ENCODE measurements at regions not wholly inside any gene's neighbourhood (a gene's known extent, or its start where the extent isn't known, plus 50 kb on each side); places are given as distances from the start of the nearest gene placed in this dataset.
A peak's percentile ranks its signal among the peaks of the same experiment; 100 is the strongest.

GRCh38 chr6:164414695-164415094 is 894.7 kb downstream of the C6orf118 start:
- no peak for DNase-seq (ENCODE audit: low spot score)

GRCh38 chr6:164412566-164412965 is 896.8 kb downstream of the C6orf118 start:
- ATAC-seq (no peak), DNase-seq (ENCODE audit: low spot score) (no peak)

More at GRCh38 chr6:164414695-164415094, 894.7 kb downstream of the C6orf118 start:
- no peak for ATAC-seq

- DNase-seq (ENCODE audit: low spot score) (no peak), ATAC-seq (no peak)
Measured at GRCh38 chr6:164410017-164410416, 899.4 kb downstream of the C6orf118 start.

GRCh38 chr6:164409309-164410009 is 899.9 kb downstream of the C6orf118 start:
- no peak for DNase-seq (ENCODE audit: low spot score)
- no peak for ATAC-seq

GRCh38 chr6:164408868-164409267 is 900.5 kb downstream of the C6orf118 start:
- no peak for DNase-seq (ENCODE audit: low spot score)
- no peak for ATAC-seq

- ATAC-seq (no peak), DNase-seq (ENCODE audit: low spot score) (no peak)
Measured at GRCh38 chr6:164404812-164405488, 904.5 kb downstream of the C6orf118 start.

- ATAC-seq (no peak), DNase-seq (ENCODE audit: low spot score) (no peak)
Measured at GRCh38 chr6:164401871-164402270, 907.5 kb downstream of the C6orf118 start.

- ATAC-seq (no peak), DNase-seq (ENCODE audit: low spot score) (no peak)
Measured at GRCh38 chr6:164398647-164399046, 910.8 kb downstream of the C6orf118 start.

GRCh38 chr6:164396071-164397047 is 913.0 kb downstream of the C6orf118 start:
- ATAC-seq (peak; percentile 94), DNase-seq (ENCODE audit: low spot score) (no peak)

GRCh38 chr6:164379795-164380194 is 929.6 kb downstream of the C6orf118 start:
- DNase-seq (ENCODE audit: low spot score): no peak
- ATAC-seq: no peak

GRCh38 chr6:164378330-164378729 is 931.1 kb downstream of the C6orf118 start:
- DNase-seq (ENCODE audit: low spot score): no peak
- ATAC-seq: no peak

- DNase-seq (ENCODE audit: low spot score) (no peak), ATAC-seq (no peak)
Measured at GRCh38 chr6:164377348-164377918, 932.0 kb downstream of the C6orf118 start.

GRCh38 chr6:164370773-164371172 is 938.6 kb downstream of the C6orf118 start:
- DNase-seq (ENCODE audit: low spot score): no peak
- ATAC-seq: no peak

GRCh38 chr6:164359441-164359840 is 944.9 kb downstream of the QKI start:
- ATAC-seq (no peak), DNase-seq (ENCODE audit: low spot score) (no peak)

GRCh38 chr6:164359036-164359435 is 944.5 kb downstream of the QKI start:
- ATAC-seq (no peak), DNase-seq (ENCODE audit: low spot score) (no peak)

GRCh38 chr6:164356814-164357213 is 942.3 kb downstream of the QKI start:
- DNase-seq (ENCODE audit: low spot score) (no peak), ATAC-seq (no peak)

GRCh38 chr6:164347455-164347854 is 932.9 kb downstream of the QKI start:
- no peak for DNase-seq (ENCODE audit: low spot score)
- ATAC-seq: no peak

- no peak for ATAC-seq
- no peak for DNase-seq (ENCODE audit: low spot score)
Measured at GRCh38 chr6:164346631-164347030, 932.1 kb downstream of the QKI start.

- no peak for ATAC-seq
Measured at GRCh38 chr6:164345806-164346496, 931.4 kb downstream of the QKI start.

GRCh38 chr6:164345327-164345726 is 930.8 kb downstream of the QKI start:
- DNase-seq (ENCODE audit: low spot score) (no peak), ATAC-seq (no peak)

More at GRCh38 chr6:164345806-164346496, 931.4 kb downstream of the QKI start:
- no peak for DNase-seq (ENCODE audit: low spot score)

All from left lobe of liver (tissue), 2 donors.